Endothelial cell of umbilical vein (primary cell): ENCODE measurements at regions not wholly inside any gene's neighbourhood (a gene's known extent, or its start where the extent isn't known, plus 50 kb on each side); places are given as distances from the start of the nearest gene placed in this dataset.

ENCODE experiments used
- BruUV-seq: library from RNA; stranded (reverse); fragments of 400-500 nt; replicated peaks from 2 replicates; lab custom pipeline; 2021; lab: Mats Ljungman, UMichigan
- CTCF ChIA-PET: fragments of 300-600, 350-600 bp; sonication (Branson Sonifier 250); formaldehyde crosslinking; loops from one replicate; lab custom pipeline; 2021; ENCODE audit warnings: antibody characterized with exemption, inconsistent platforms; lab: Charles Lee
- POLR2A ChIA-PET: fragments of 300-600, 350-600 bp; sonication (Branson Sonifier 250); formaldehyde crosslinking; loops from one replicate; lab custom pipeline; 2021; ENCODE audit warnings: antibody characterized with exemption, inconsistent platforms; lab: Charles Lee
- DNase-seq: peaks from one replicate; pipeline ENCODE4 v3.0.0-alpha.2; 2011; ENCODE audit warnings: low read depth, low spot score
- FAIRE-seq: peaks from 2 replicates; lab custom pipeline; 2011; peaks lifted over from hg19 to GRCh38; lab: Jason Lieb, UNC
- H2AFZ ChIP-seq: 2 replicates; pipeline ENCODE4 v1.6.0; 2012; ENCODE audit warnings: low read depth, low read length, control low read depth, inconsistent platforms
- H3K27ac ChIP-seq: 2 replicates; pipeline ENCODE4 v1.5.1; 2011; ENCODE audit warnings: low read depth, mild to moderate bottlenecking, control low read depth, low read length, moderate library complexity; ENCODE audit not compliant: insufficient read depth
- H3K27me3 ChIP-seq, 2 experiments: 2 replicates each; pipeline versions ENCODE4 v1.6.0 to v1.6.1; 2011; ENCODE audit warnings: low read length in 2 of 2, mixed read lengths in 1 of 2; ENCODE audit not compliant: control insufficient read depth in 2 of 2, insufficient read depth in 2 of 2
- H3K36me3 ChIP-seq, 2 experiments: 2 replicates in 1 of 2; 3 replicates in 1 of 2; pipeline ENCODE4 v1.5.1; 2011; ENCODE audit warnings: low read length in 2 of 2, mild to moderate bottlenecking in 1 of 2, moderate library complexity in 1 of 2; ENCODE audit not compliant: control insufficient read depth in 2 of 2, insufficient read depth in 2 of 2; ENCODE audit errors: extremely low read depth in 1 of 2
- H3K4me1 ChIP-seq: 3 replicates; pipeline ENCODE4 v1.5.1; 2011; ENCODE audit warnings: mild to moderate bottlenecking, low read length; ENCODE audit not compliant: control insufficient read depth, insufficient read depth; ENCODE audit errors: extremely low read depth
- H3K4me2 ChIP-seq: 2 replicates; pipeline ENCODE4 v1.6.1; 2011; ENCODE audit warnings: low read length, control low read depth, mixed read lengths; ENCODE audit not compliant: insufficient read depth
- H3K4me3 ChIP-seq, 3 experiments: fragments of 200-600 bp in 1 of 3; sonication (generic), shearing (Covaris generic) in 1 of 3; replicated peaks in 1 of 3; 2 replicates each; pipeline ENCODE4 v1.5.1; 2011 to 2016; ENCODE audit warnings: control low read depth in 3 of 3, low read length in 3 of 3, mild to moderate bottlenecking in 2 of 3, inconsistent platforms in 1 of 3, low read depth in 1 of 3, moderate library complexity in 1 of 3; ENCODE audit not compliant: insufficient read depth in 1 of 3
- H3K79me2 ChIP-seq: 2 replicates; pipeline ENCODE4 v1.6.0; 2012; ENCODE audit warnings: low read length, inconsistent platforms; ENCODE audit not compliant: control insufficient read depth, insufficient read depth
- H3K9ac ChIP-seq: replicated peaks from 2 replicates; pipeline ENCODE3; 2011; ENCODE audit warnings: low read length, control low read depth; ENCODE audit not compliant: insufficient read depth; ENCODE audit errors: extremely low read depth
- H3K9me1 ChIP-seq: replicated peaks from 3 replicates; pipeline ENCODE4 v1.6.0; 2011; ENCODE audit warnings: mild to moderate bottlenecking, low read length; ENCODE audit not compliant: control insufficient read depth, insufficient read depth; ENCODE audit errors: extremely low read depth
- H3K9me3 ChIP-seq: replicated peaks from 2 replicates; pipeline ENCODE4 v1.5.1; 2012; ENCODE audit warnings: low read length, inconsistent platforms; ENCODE audit not compliant: control insufficient read depth, insufficient read depth
- H4K20me1 ChIP-seq: replicated peaks from 2 replicates; pipeline ENCODE3; 2011; ENCODE audit warnings: mild to moderate bottlenecking, low read length; ENCODE audit not compliant: control insufficient read depth, insufficient read depth; ENCODE audit errors: extremely low read depth
- EZH2 ChIP-seq: IDR thresholded peaks from 2 replicates; pipeline ENCODE4 v1.6.1; 2012; ENCODE audit warnings: borderline replicate concordance, low read depth, mild to moderate bottlenecking, moderate library complexity, low read length, inconsistent platforms; ENCODE audit not compliant: severe bottlenecking
- FOS ChIP-seq: IDR thresholded peaks from 2 replicates; pipeline ENCODE4 v1.6.1; 2011; ENCODE audit warnings: mild to moderate bottlenecking, low read length, moderate library complexity, borderline replicate concordance; ENCODE audit not compliant: insufficient read depth
- GATA2 ChIP-seq: IDR thresholded peaks from 2 replicates; pipeline ENCODE4 v1.7.0; 2011; ENCODE audit warnings: low read depth, mild to moderate bottlenecking, moderate library complexity, mixed read lengths, low read length; ENCODE audit not compliant: insufficient read length, insufficient read depth
- JUN ChIP-seq: IDR thresholded peaks from 2 replicates; pipeline ENCODE4 v1.6.1; 2011; ENCODE audit warnings: borderline replicate concordance, low read depth; ENCODE audit not compliant: insufficient read length, insufficient read depth
- MYC ChIP-seq: IDR thresholded peaks from one replicate; pipeline ENCODE4 v1.6.1; 2011; ENCODE audit warnings: mild to moderate bottlenecking, low read depth, low read length
- POLR2A ChIP-seq: IDR thresholded peaks from 2 replicates; pipeline ENCODE4 v1.6.1; 2012; ENCODE audit warnings: low read depth, mild to moderate bottlenecking, control low read depth, low read length
- POLR2AphosphoS5 ChIP-seq: IDR thresholded peaks from 2 replicates; pipeline ENCODE4 v1.6.1; 2012; ENCODE audit warnings: low read depth, mild to moderate bottlenecking, control low read depth, low read length, moderate library complexity; ENCODE audit not compliant: insufficient read depth
- dilution Hi-C: fragments of 300-500 bp; cut with MboI; formaldehyde crosslinking; loops from one replicate; pipeline ENCODE4 v1.15.0; 2019; ENCODE audit warnings: low sequenced_read_pairs; ENCODE audit not compliant: extremely low pct_ligation_motif_present
- intact Hi-C: fragments of 100-400 bp; cut with micrococcal nuclease; formaldehyde crosslinking; loops from one replicate; pipeline ENCODE4 v1.10.0; 2022
- TF ChIP-seq, protein P1 (sequence below), 2 donors: IDR thresholded peaks; 1 replicate in 1 of 2; 2 replicates in 1 of 2; pipeline ENCODE4 v1.5.1; 2011; ENCODE audit warnings: low read length in 2 of 2, mild to moderate bottlenecking in 2 of 2, moderate library complexity in 2 of 2, control low read depth in 1 of 2, inconsistent platforms in 1 of 2, low read depth in 1 of 2; ENCODE audit not compliant: insufficient read depth in 1 of 2; ENCODE audit errors: extremely low read depth in 1 of 2
- TF ChIP-seq, protein P2 (sequence below): IDR thresholded peaks from 2 replicates; pipeline ENCODE4 v1.6.1; 2011; ENCODE audit not compliant: insufficient read depth, insufficient read length

DNA sequence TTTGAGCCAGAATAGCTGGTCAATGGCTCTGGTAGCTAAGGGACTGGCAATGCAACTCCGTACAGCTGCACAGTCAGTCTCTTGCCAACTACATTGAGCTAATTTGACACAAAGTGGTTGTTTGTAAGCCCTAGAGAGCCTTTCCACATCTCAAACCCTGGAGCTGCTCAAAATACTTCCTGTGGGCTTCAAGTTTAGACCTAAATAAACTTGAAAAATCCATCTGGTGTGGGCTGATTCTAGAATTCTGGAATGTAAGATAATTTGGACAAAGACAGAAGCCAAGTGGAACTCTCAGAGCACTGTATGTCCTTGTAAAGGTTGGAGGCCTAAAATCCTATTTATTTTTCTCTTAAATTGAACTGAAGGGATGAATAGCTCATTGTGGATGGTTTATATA, 380.8 kb downstream of the SPRY1 start:
- no peaks in the 10 kb centered on the region for H3K27me3 ChIP-seq
- H4K20me1 ChIP-seq, result no peaks in the 10 kb centered on the region
- ChIA-PET CTCF (no interaction called here), POLR2A (no interaction called here)
- no peaks in the 10 kb centered on the region for H3K79me2 ChIP-seq
- DNase-seq, result peak; percentile 29
- no TSS peak for BruUV-seq
- H3K4me1 ChIP-seq, result peaks cover 11% of the 10 kb centered on the region
- no peaks in the 10 kb centered on the region for H3K9me1 ChIP-seq
- H2AFZ ChIP-seq, result no peak overlapping the region
- H3K27ac ChIP-seq, result no peak overlapping the region
- no peak for FAIRE-seq
- no peak overlapping the region for H3K4me3 ChIP-seq
- H3K9me3 ChIP-seq, result no peaks in the 10 kb centered on the region
- dilution Hi-C loops, result no loop called here
- H3K9ac ChIP-seq, result no peak overlapping the region
- intact Hi-C loops, result loop anchor here (10.0 kb wide), 1 partner anchor 653 kb away; no protein-coding TSS in a partner anchor
- TF ChIP-seq POLR2A (no peak), EZH2 (no peak), JUN (no peak), FOS (no peak), MYC (no peak)
- no peaks in the 10 kb centered on the region for H3K36me3 ChIP-seq
- H3K4me2 ChIP-seq, result no peak overlapping the region

DNA sequence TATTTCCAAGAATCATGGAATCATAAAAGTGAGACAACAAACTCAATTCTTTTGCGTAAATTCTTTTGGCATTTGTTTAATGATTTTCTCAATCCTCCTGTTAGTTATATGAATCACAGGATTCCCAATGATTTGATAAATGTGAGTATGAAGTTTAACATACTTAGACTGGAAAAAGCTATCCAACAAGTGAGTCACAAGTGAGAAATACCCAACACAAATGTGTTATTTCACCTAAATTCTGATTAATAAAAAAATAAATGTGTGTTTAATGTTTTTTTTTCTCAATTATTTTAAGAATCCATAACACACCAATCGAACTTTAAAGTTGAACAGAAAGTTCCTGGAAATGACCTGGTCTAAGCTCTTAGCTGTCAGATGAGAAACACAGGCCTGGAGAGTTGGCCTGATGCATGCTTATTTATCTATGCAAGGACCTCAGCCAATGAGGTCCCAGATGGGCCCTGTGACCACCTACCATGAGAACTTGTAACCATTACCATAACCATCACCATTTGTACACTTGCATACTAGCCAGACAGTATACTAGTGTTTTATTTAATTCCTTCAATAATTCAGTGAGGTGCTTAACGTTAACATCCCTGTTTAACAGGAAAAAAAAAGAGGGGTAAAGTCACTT, 386.7 kb downstream of the SPRY1 start:
- intact Hi-C loops (no loop called here), dilution Hi-C loops (no loop called here)
- H2AFZ ChIP-seq, result no peak overlapping the region
- no peaks in the 10 kb centered on the region for H4K20me1 ChIP-seq
- FAIRE-seq (no peak), DNase-seq (no peak)
- ChIA-PET POLR2A (no interaction called here), CTCF (interaction anchor here (1.0 kb wide), 1 partner anchor 10 kb away, joined by 4 read pairs; no protein-coding TSS in a partner anchor)
- H3K4me2 ChIP-seq, result no peak overlapping the region
- no peaks in the 10 kb centered on the region for H3K9me1 ChIP-seq
- no peak overlapping the region for H3K27ac ChIP-seq
- no peaks in the 10 kb centered on the region for H3K36me3 ChIP-seq
- peaks cover 8% of the 10 kb centered on the region for H3K4me1 ChIP-seq
- BruUV-seq, result no TSS peak
- H3K27me3 ChIP-seq, result no peaks in the 10 kb centered on the region
- H3K9me3 ChIP-seq, result no peaks in the 10 kb centered on the region
- no peak for TF ChIP-seq FOS
- TF ChIP-seq, protein P1, sequence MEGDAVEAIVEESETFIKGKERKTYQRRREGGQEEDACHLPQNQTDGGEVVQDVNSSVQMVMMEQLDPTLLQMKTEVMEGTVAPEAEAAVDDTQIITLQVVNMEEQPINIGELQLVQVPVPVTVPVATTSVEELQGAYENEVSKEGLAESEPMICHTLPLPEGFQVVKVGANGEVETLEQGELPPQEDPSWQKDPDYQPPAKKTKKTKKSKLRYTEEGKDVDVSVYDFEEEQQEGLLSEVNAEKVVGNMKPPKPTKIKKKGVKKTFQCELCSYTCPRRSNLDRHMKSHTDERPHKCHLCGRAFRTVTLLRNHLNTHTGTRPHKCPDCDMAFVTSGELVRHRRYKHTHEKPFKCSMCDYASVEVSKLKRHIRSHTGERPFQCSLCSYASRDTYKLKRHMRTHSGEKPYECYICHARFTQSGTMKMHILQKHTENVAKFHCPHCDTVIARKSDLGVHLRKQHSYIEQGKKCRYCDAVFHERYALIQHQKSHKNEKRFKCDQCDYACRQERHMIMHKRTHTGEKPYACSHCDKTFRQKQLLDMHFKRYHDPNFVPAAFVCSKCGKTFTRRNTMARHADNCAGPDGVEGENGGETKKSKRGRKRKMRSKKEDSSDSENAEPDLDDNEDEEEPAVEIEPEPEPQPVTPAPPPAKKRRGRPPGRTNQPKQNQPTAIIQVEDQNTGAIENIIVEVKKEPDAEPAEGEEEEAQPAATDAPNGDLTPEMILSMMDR (IDR thresholded peaks at IDR 0.05; ENCODE audit: extremely low read depth in 1 of 2, insufficient read depth in 1 of 2, low read depth in 1 of 2, low read length in 2 of 2), result no peak
- no peak for TF ChIP-seq MYC
- TF ChIP-seq JUN, result no peak
- no peak for TF ChIP-seq EZH2
- no peak for TF ChIP-seq GATA2
- TF ChIP-seq POLR2AphosphoS5, result no peak
- TF ChIP-seq, protein P2, sequence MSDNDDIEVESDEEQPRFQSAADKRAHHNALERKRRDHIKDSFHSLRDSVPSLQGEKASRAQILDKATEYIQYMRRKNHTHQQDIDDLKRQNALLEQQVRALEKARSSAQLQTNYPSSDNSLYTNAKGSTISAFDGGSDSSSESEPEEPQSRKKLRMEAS, result no peak
- no peak for TF ChIP-seq POLR2A
- no peak overlapping the region for H3K9ac ChIP-seq
- H3K79me2 ChIP-seq, result no peaks in the 10 kb centered on the region
- H3K4me3 ChIP-seq, result no peak overlapping the region
